Naive B cell (primary cell): ENCODE measurements at regions not wholly inside any gene's neighbourhood (a gene's known extent, or its start where the extent isn't known, plus 50 kb on each side); places are given as distances from the start of the nearest gene placed in this dataset.

ENCODE experiments used
- ATAC-seq, 2 donors: fragments of 150-1000 bp; cut with Tn5 transposase; 2 replicates each; pipeline ENCODE4 v1.10.0; 2021; ENCODE audit warnings: low read depth in 2 of 2, mild to moderate bottlenecking in 2 of 2, moderate library complexity in 2 of 2
- DNase-seq: peaks from one replicate; pipeline ENCODE4 v3.0.0; 2022
- H3K27ac Mint-ChIP-seq, 6 donors: one replicate each; pipeline ENCODE4 v1.8.0; 2020 to 2022; ENCODE audit warnings: mild to moderate bottlenecking in 6 of 6, mixed read lengths in 6 of 6, moderate library complexity in 5 of 6, inconsistent platforms in 2 of 6
- H3K27me3 Mint-ChIP-seq, 3 donors: one replicate each; pipeline ENCODE4 v1.8.0; 2021 to 2022; ENCODE audit warnings: mixed read lengths in 3 of 3, mild to moderate bottlenecking in 1 of 3
- H3K36me3 Mint-ChIP-seq, 2 donors: one replicate each; pipeline ENCODE4 v1.8.0; 2020 to 2022; ENCODE audit warnings: mixed read lengths in 2 of 2, inconsistent platforms in 1 of 2, mild to moderate bottlenecking in 1 of 2
- H3K4me1 Mint-ChIP-seq, 3 donors: one replicate each; pipeline ENCODE4 v1.8.0; 2020 to 2022; ENCODE audit warnings: mixed read lengths in 3 of 3, inconsistent platforms in 1 of 3, mild to moderate bottlenecking in 1 of 3, moderate library complexity in 1 of 3
- H3K4me3 Mint-ChIP-seq, 8 donors: one replicate each; pipeline ENCODE4 v1.8.0; 2020 to 2022; ENCODE audit warnings: mild to moderate bottlenecking in 8 of 8, mixed read lengths in 8 of 8, moderate library complexity in 8 of 8, inconsistent platforms in 2 of 8
- H3K9me3 Mint-ChIP-seq, 7 donors: one replicate each; pipeline ENCODE4 v1.8.0; 2020 to 2022; ENCODE audit warnings: mixed read lengths in 7 of 7, mild to moderate bottlenecking in 5 of 7, inconsistent platforms in 2 of 7, moderate library complexity in 1 of 7

DNA sequence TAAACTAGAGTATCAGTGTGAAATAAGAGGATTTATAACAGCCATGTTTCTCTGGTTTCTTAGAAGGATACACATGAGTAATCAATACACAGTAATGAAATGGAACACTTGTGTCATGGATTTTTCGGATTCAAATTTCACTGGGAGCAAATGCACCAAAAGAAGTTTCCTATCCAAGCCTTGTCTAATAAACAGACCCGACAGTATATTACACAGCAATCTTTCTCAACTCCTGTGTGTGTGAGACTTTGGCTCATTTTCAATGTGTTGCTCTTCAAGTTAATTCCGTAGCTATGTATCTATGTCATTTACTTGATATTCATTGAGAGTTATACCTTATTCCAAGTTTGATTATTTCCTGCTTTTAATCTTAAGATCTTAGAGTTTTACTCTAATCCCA, 930.2 kb downstream of the MAT2B start:
- no peak for ATAC-seq
- no peak for DNase-seq
- Mint-ChIP-seq H3K27me3 (no peaks in the 10 kb centered on the region), H3K4me3 (no peak overlapping the region), H3K27ac (no peak overlapping the region), H3K9me3 (peaks cover 0 to 2% (median 0%) of the 10 kb centered on the region in 7 donors), H3K4me1 (no peaks in the 10 kb centered on the region), H3K36me3 (no peaks in the 10 kb centered on the region)

DNA sequence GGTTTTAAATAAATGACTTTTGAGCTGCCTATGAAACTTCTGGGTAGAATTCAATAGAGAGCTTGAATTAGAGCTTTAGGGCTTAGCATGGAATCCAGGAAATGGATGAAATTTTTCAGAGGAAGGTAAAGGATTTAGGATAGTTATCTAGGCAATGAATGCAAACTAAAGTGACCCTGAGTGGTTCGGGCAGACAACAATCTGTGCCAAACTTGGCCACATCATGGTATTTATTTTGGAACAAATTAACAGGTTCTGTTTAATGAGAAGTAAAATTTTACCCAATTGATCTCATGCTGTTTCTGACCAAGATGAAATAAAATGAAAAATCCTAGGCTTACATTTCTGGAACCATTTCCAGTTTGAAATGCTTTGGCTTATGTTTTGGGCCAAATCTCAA, 934.4 kb downstream of the MAT2B start:
- no peak for ATAC-seq
- peaks cover 0 to 1% (median 0%) of the 10 kb centered on the region in 3 donors for H3K27me3 Mint-ChIP-seq
- no peaks in the 10 kb centered on the region for H3K4me1 Mint-ChIP-seq
- H3K4me3 Mint-ChIP-seq = no peak overlapping the region
- H3K36me3 Mint-ChIP-seq = no peaks in the 10 kb centered on the region
- DNase-seq = no peak
- peaks cover 0 to 2% (median 0%) of the 10 kb centered on the region in 7 donors for H3K9me3 Mint-ChIP-seq
- no peak overlapping the region for H3K27ac Mint-ChIP-seq

- Mint-ChIP-seq H3K27me3 (peaks cover 0 to 9% (median 0%) of the 10 kb centered on the region in 3 donors), H3K4me3 (no peak overlapping the region), H3K36me3 (no peaks in the 10 kb centered on the region), H3K27ac (no peak overlapping the region), H3K4me1 (no peaks in the 10 kb centered on the region), H3K9me3 (peaks cover 0 to 2% (median 0%) of the 10 kb centered on the region in 7 donors)
- DNase-seq (no peak), ATAC-seq (no peak)
Measured at GRCh38 chr5:164449460-164449859, 944.0 kb downstream of the MAT2B start.

DNA sequence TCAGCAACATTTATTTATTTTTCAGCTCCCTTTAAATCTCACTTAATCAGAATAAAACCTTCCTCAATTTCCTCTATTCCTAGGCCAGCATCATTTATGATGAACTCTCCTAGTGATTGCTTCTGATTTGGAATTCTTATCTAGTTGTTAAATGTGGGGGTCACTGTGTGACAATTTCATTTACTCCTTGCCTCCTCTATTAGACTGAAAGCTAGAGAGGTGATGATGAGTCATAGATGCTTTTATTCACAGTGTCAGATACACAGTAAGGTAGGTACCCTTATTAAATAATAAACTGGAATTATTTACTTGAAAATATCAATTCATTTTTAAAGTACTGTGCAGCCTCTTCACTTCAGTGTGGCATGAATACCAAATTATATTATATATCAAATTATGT, 960.6 kb downstream of the MAT2B start:
- ATAC-seq (no peak), DNase-seq (no peak)
- Mint-ChIP-seq H3K4me3 (no peak overlapping the region), H3K27me3 (peaks cover 0 to 12% (median 0%) of the 10 kb centered on the region in 3 donors), H3K27ac (no peak overlapping the region), H3K36me3 (no peaks in the 10 kb centered on the region), H3K9me3 (no peaks in the 10 kb centered on the region), H3K4me1 (no peaks in the 10 kb centered on the region)

DNA sequence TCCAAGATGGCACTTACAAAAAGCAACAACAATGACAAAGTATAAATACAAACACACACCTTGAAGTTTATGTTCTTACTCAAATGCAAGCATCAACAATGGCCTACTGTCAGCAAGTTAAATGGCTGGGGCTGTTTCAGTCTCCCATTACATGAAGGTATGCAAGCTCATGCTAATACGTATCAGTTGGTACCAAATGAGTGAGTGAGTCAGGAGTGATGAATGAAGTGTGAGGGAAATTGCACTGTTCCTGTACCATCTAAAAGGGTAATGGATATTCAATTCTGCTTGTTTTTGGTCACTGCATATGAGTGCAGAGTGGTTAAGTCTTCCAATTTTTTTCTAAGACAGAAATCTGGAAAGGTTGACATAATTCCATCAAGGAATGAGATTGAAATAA, 964.9 kb downstream of the MAT2B start:
- Mint-ChIP-seq H3K4me3 (no peak overlapping the region), H3K27ac (no peak overlapping the region), H3K4me1 (no peaks in the 10 kb centered on the region), H3K27me3 (peaks cover 0 to 8% (median 0%) of the 10 kb centered on the region in 3 donors), H3K9me3 (no peaks in the 10 kb centered on the region), H3K36me3 (no peaks in the 10 kb centered on the region)
- DNase-seq (no peak), ATAC-seq (no peak)

DNA sequence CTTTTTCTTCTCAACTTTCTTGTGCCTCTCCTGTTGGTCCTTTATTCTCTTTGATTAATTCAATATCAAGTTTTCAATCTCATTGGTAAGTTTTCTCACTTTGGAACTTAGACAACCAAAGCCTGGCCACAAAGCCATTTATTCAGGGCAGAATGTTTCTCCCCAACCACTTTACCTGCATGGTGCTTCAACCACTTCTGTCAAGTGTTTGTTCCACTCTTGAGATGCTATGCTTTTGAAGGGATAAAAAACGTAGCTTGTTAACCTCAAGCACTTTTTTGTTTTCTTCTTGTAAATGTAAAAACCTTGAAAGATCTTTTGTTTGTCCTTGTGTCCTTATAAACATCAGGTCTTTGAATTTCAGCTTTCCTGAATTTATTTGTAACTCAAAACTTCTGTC, 966.7 kb downstream of the MAT2B start:
- ATAC-seq = no peak

DNA sequence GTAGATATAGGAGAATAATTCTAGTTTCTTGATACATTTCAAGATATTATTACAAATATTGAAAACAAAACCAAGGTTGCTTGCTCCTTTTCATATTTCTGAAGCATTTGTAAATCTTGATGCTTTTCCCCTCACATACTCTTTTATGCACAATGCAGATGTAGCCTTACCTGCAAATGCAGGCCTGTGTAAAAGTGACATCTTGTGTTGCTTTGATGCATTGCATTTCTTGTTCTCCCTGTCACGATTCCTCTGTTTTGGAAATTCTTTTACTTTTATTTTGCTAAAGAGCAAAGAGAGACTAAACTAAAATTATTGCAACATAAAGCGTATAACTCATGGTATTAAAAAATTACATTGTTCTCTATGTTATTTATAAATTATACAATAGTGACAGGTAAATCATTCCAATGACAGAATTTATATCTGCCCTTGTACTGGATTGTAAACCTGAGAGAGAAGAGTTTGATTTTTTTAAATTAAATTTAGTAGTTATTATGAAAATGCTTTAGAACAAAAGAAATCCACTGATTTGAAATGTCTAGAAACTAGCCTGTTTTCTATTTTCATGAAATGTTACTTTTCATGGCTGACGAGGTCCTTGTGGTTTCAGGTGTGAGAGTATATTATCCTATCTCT, 970.0 kb downstream of the MAT2B start:
- no peak overlapping the region for H3K27ac Mint-ChIP-seq
- peaks cover 0 to 9% (median 0%) of the 10 kb centered on the region in 3 donors for H3K27me3 Mint-ChIP-seq
- H3K36me3 Mint-ChIP-seq = no peaks in the 10 kb centered on the region
- DNase-seq = no peak
- ATAC-seq = no peak
- no peaks in the 10 kb centered on the region for H3K4me1 Mint-ChIP-seq
- H3K9me3 Mint-ChIP-seq = no peaks in the 10 kb centered on the region
- no peak overlapping the region for H3K4me3 Mint-ChIP-seq

More for the DNA sequence above, 966.7 kb downstream of the MAT2B start:
- Mint-ChIP-seq H3K9me3 (no peaks in the 10 kb centered on the region), H3K27ac (no peak overlapping the region), H3K36me3 (no peaks in the 10 kb centered on the region), H3K27me3 (peaks cover 0 to 3% (median 0%) of the 10 kb centered on the region in 3 donors), H3K4me1 (no peaks in the 10 kb centered on the region), H3K4me3 (no peak overlapping the region)
- no peak for DNase-seq

DNA sequence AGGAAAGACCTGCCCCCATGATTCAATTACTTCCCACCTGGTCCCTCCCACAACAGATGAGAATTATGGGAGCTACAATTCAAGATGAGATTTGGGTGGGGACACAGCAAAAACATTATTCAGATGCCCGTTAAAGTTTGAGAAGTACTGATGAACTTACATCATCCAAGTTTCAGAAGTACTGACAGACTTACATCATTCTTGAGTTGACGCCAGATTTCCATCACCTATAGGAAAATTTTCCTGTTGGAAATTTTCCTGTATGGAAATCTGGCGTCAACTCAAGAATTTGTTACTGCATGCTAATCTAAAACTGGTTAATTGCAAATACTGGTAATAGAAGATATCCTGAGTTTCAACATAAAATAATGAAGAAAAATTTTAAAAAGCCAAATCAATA, 975.9 kb downstream of the MAT2B start:
- Mint-ChIP-seq H3K9me3 (peaks cover 0 to 5% (median 0%) of the 10 kb centered on the region in 7 donors), H3K27me3 (peaks cover 0 to 13% (median 8%) of the 10 kb centered on the region in 3 donors), H3K27ac (no peak overlapping the region), H3K4me3 (no peak overlapping the region), H3K36me3 (no peaks in the 10 kb centered on the region), H3K4me1 (no peaks in the 10 kb centered on the region)
- no peak for DNase-seq
- ATAC-seq = no peak

- H3K27me3 Mint-ChIP-seq = peaks cover 0 to 13% (median 8%) of the 10 kb centered on the region in 3 donors
- DNase-seq = no peak
- H3K9me3 Mint-ChIP-seq = peaks cover 0 to 5% (median 0%) of the 10 kb centered on the region in 7 donors
- H3K36me3 Mint-ChIP-seq = no peaks in the 10 kb centered on the region
- H3K4me1 Mint-ChIP-seq = no peaks in the 10 kb centered on the region
- ATAC-seq = no peak
- no peak overlapping the region for H3K27ac Mint-ChIP-seq
- H3K4me3 Mint-ChIP-seq = no peak overlapping the region
Measured at GRCh38 chr5:164482351-164482750, 976.9 kb downstream of the MAT2B start.

GRCh38 chr5:164484948-164485347, 979.5 kb downstream of the MAT2B start:
- no peak overlapping the region for H3K27ac Mint-ChIP-seq
- ATAC-seq (no peak), DNase-seq (no peak)
- peaks cover 0 to 5% (median 0%) of the 10 kb centered on the region in 7 donors for H3K9me3 Mint-ChIP-seq
- H3K36me3 Mint-ChIP-seq = no peaks in the 10 kb centered on the region
- H3K27me3 Mint-ChIP-seq = peaks cover 0 to 8% (median 7%) of the 10 kb centered on the region in 3 donors
- no peak overlapping the region for H3K4me3 Mint-ChIP-seq
- no peaks in the 10 kb centered on the region for H3K4me1 Mint-ChIP-seq

- ATAC-seq (no peak), DNase-seq (no peak)
- no peaks in the 10 kb centered on the region for H3K4me1 Mint-ChIP-seq
- H3K27me3 Mint-ChIP-seq = no peaks in the 10 kb centered on the region
- no peaks in the 10 kb centered on the region for H3K36me3 Mint-ChIP-seq
- H3K4me3 Mint-ChIP-seq = no peak overlapping the region
- no peak overlapping the region for H3K27ac Mint-ChIP-seq
- peaks cover 0 to 3% (median 0%) of the 10 kb centered on the region in 7 donors for H3K9me3 Mint-ChIP-seq
Measured at GRCh38 chr5:164487939-164488338, 982.5 kb downstream of the MAT2B start.

DNA sequence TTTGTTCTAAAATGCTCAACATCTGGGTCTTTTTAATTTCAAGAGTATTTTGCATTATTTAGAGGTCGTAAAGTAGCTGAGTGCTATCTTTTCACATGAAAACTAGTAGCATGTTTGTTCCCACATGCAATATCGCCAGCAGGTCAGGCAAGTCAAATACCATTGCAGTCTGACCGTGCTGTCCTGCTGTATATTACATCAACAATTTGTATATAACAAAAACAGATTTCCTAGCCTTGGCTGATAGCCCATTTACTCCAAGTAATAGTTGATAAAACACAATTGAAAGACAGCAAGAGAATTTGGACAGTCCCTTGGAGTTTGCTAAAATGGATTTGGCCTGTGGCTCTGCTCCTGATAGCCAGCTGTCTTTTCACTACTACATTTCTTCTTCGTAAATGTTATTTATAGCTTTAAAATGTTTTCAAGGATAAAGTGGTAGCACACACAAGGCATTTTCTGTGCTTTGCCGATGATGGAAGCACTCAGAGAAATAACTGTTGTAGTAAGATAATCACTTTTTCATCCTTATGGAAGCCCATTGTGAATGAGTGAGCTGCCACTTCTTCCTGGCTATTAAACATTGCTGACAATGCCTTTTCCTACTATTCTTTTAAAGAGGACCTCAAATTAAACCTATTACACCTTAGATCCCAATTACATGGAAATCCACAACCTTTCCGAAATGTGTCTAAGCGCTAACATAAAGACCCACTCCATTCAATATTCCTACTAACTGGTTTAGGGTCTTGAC, 992.1 kb downstream of the MAT2B start:
- no peak overlapping the region for H3K4me3 Mint-ChIP-seq
- no peak for DNase-seq
- no peaks in the 10 kb centered on the region for H3K36me3 Mint-ChIP-seq
- H3K27ac Mint-ChIP-seq = no peak overlapping the region
- H3K9me3 Mint-ChIP-seq = no peaks in the 10 kb centered on the region
- no peak for ATAC-seq
- H3K27me3 Mint-ChIP-seq = peaks cover 0 to 19% (median 12%) of the 10 kb centered on the region in 3 donors
- no peaks in the 10 kb centered on the region for H3K4me1 Mint-ChIP-seq

GRCh38 chr5:164498438-164498837, 993.0 kb downstream of the MAT2B start:
- Mint-ChIP-seq H3K27ac (no peak overlapping the region), H3K4me3 (no peak overlapping the region), H3K4me1 (no peaks in the 10 kb centered on the region), H3K36me3 (no peaks in the 10 kb centered on the region), H3K9me3 (no peaks in the 10 kb centered on the region), H3K27me3 (peaks cover 0 to 19% (median 8%) of the 10 kb centered on the region in 3 donors)
- ATAC-seq (no peak), DNase-seq (no peak)

DNA sequence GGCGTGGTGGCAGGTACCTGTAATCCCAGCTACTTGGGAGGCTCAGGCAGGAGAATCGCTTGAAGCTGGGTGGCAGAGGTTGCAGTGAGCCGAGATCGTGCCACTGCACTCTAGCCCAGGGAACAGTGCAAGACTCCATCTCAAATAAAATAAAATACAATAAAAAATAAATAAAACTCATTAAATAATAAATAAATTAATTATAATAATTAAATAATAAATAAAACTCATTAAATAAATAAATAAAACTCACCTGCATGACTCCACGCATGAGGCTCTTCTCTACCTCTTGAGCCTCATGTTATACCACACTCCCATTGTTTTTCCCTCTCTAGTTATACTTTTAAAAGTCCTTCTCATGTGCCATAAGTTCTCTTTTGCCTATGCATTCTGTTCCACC, 995.4 kb downstream of the MAT2B start:
- DNase-seq (no peak), ATAC-seq (no peak)
- H3K4me1 Mint-ChIP-seq = peaks cover 0 to 4% (median 3%) of the 10 kb centered on the region in 3 donors
- peaks cover 0 to 9% (median 6%) of the 10 kb centered on the region in 3 donors for H3K27me3 Mint-ChIP-seq
- H3K9me3 Mint-ChIP-seq = no peaks in the 10 kb centered on the region
- no peaks in the 10 kb centered on the region for H3K36me3 Mint-ChIP-seq
- H3K4me3 Mint-ChIP-seq = no peak overlapping the region
- no peak overlapping the region for H3K27ac Mint-ChIP-seq
